ENCODE measurements at regions not wholly inside any gene's neighbourhood (a gene's known extent, or its start where the extent isn't known, plus 50 kb on each side); places are given as distances from the start of the nearest gene placed in this dataset.

- TF ChIP-seq CTCF (IDR thresholded peaks at IDR 0.05; ENCODE audit: low read length) (no peak), EZH2 (IDR thresholded peaks at IDR 0.05; ENCODE audit: borderline replicate concordance, low read length) (no peak)
These were observed 76.5 kb downstream of the RPLP1 start for GRCh38 chr15:69529141-69529540.
